ENCODE measurements at regions not wholly inside any gene's neighbourhood (a gene's known extent, or its start where the extent isn't known, plus 50 kb on each side); places are given as distances from the start of the nearest gene placed in this dataset.

- intact Hi-C loops (cut with micrococcal nuclease) (no loop called here), in situ Hi-C loops (cut with MboI) (no loop called here)
- Histone ChIP-seq H3K27me3 (ENCODE audit: control insufficient read depth in 2 of 2, insufficient read depth in 2 of 2, low read length in 2 of 2) (no peaks in the 10 kb centered on the region), H3K27ac (ENCODE audit: extremely low read depth, low read depth, low read length) (no peak overlapping the region), H3K79me2 (ENCODE audit: control insufficient read depth, insufficient read depth, low read length) (no peaks in the 10 kb centered on the region), H3K4me3 (no peak overlapping the region), H3K9ac (ENCODE audit: insufficient read depth in 1 of 2, low read depth in 2 of 2, low read length in 2 of 2) (no peak overlapping the region), H3K36me3 (ENCODE audit: control insufficient read depth, insufficient read depth, low read length) (no peaks in the 10 kb centered on the region), H3K4me1 (replicated peaks in 1 of 2; ENCODE audit: control insufficient read depth in 2 of 2, insufficient read depth in 2 of 2, low read length in 2 of 2) (no peaks in the 10 kb centered on the region), H2AFZ (ENCODE audit: low read depth, low read length) (no peak overlapping the region), H3K4me2 (ENCODE audit: insufficient read depth, low read length) (no peak overlapping the region), H3K9me3 (replicated peaks; ENCODE audit: control insufficient read depth, insufficient read depth, low read depth, low read length) (no peaks in the 10 kb centered on the region), H3K9me1 (ENCODE audit: control insufficient read depth, insufficient read depth, low read length) (no peaks in the 10 kb centered on the region), H4K20me1 (replicated peaks; ENCODE audit: control insufficient read depth, insufficient read depth, low read length) (no peaks in the 10 kb centered on the region)
- no peak for DNase-seq (ENCODE audit: extremely low read depth in 1 of 4, low spot score in 3 of 4)
- ATAC-seq, result no peak
- POLR2A ChIA-PET, result interaction anchor here (0.8 kb wide), 1 partner anchor 9 kb away, joined by 4 read pairs; no protein-coding TSS in a partner anchor
- no peak for TF ChIP-seq ETV5 (CRISPR knock-in tag; IDR thresholded peaks at IDR 0.05; ENCODE audit: low read depth)
- TF ChIP-seq, protein P1, sequence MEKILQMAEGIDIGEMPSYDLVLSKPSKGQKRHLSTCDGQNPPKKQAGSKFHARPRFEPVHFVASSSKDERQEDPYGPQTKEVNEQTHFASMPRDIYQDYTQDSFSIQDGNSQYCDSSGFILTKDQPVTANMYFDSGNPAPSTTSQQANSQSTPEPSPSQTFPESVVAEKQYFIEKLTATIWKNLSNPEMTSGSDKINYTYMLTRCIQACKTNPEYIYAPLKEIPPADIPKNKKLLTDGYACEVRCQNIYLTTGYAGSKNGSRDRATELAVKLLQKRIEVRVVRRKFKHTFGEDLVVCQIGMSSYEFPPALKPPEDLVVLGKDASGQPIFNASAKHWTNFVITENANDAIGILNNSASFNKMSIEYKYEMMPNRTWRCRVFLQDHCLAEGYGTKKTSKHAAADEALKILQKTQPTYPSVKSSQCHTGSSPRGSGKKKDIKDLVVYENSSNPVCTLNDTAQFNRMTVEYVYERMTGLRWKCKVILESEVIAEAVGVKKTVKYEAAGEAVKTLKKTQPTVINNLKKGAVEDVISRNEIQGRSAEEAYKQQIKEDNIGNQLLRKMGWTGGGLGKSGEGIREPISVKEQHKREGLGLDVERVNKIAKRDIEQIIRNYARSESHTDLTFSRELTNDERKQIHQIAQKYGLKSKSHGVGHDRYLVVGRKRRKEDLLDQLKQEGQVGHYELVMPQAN (IDR thresholded peaks at IDR 0.05; ENCODE audit: borderline replicate concordance), result no peak
- no peak for TF ChIP-seq NCOA6 (IDR thresholded peaks at IDR 0.05)
- no peak for TF ChIP-seq PML (IDR thresholded peaks at IDR 0.05; ENCODE audit: low read length)
- no peak for TF ChIP-seq TEAD1 (CRISPR knock-in tag; IDR thresholded peaks at IDR 0.05)
- no peak for TF ChIP-seq ZNF347 (CRISPR knock-in tag; IDR thresholded peaks at IDR 0.05; ENCODE audit: low read depth)
- TF ChIP-seq USF2 (CRISPR knock-in tag; IDR thresholded peaks at IDR 0.05), result no peak
- BruUV-seq (replicated peaks), result no TSS peak
- CTCF ChIA-PET (ENCODE audit: low intra/inter-chr PET ratio), result no interaction called here
- FAIRE-seq, result no peak
Observed at GRCh38 chr3:135641761-135642160, 323.8 kb upstream of the PPP2R3A start.

Data from K562 (cell line).